Astrocyte of the spinal cord (primary cell): ENCODE measurements at regions not wholly inside any gene's neighbourhood (a gene's known extent, or its start where the extent isn't known, plus 50 kb on each side); places are given as distances from the start of the nearest gene placed in this dataset.

Source experiments
- DNase-seq: peaks from one replicate; pipeline ENCODE4 v3.0.0; 2011; ENCODE audit warnings: low read depth, low spot score
- H3K4me3 ChIP-seq: 2 replicates; pipeline ENCODE4 v1.5.1; 2011; ENCODE audit warnings: low read depth, mild to moderate bottlenecking, low read length, moderate library complexity
- CTCF ChIP-seq: IDR thresholded peaks from 2 replicates; pipeline ENCODE4 v1.5.1; 2012; ENCODE audit warnings: low read depth, mild to moderate bottlenecking, low read length, inconsistent platforms
- in situ Hi-C: cut with HindIII; loops from 2 replicates; pipeline ENCODE4 v1.10.0; 2017; ENCODE audit warnings: low sequenced_read_pairs

- in situ Hi-C loops, result no loop called here
- TF ChIP-seq CTCF, result no peak
- no peak for DNase-seq
These were observed 70.7 kb upstream of the CCN6 start for GRCh38 chr6:111983193-111983592.

GRCh38 chr6:111984081-111984480, 69.8 kb upstream of the CCN6 start:
- no peak overlapping the region for H3K4me3 ChIP-seq
- no peak for DNase-seq
- in situ Hi-C loops, result no loop called here
- no peak for TF ChIP-seq CTCF

More at GRCh38 chr6:111983193-111983592, 70.7 kb upstream of the CCN6 start:
- no peak overlapping the region for H3K4me3 ChIP-seq

- TF ChIP-seq CTCF, result no peak
- no peak for DNase-seq
- in situ Hi-C loops, result no loop called here
- H3K4me3 ChIP-seq, result no peak overlapping the region
These were observed 69.2 kb upstream of the CCN6 start for GRCh38 chr6:111984516-111985201.

- in situ Hi-C loops, result no loop called here
- peak; percentile 93 for DNase-seq
- no peak for TF ChIP-seq CTCF
- H3K4me3 ChIP-seq, result no peak overlapping the region
These were observed 68.6 kb upstream of the CCN6 start for GRCh38 chr6:111985202-111985731.

- no peak for DNase-seq
- in situ Hi-C loops, result no loop called here
- H3K4me3 ChIP-seq, result no peak overlapping the region
- TF ChIP-seq CTCF, result no peak
These were observed 67.3 kb upstream of the CCN6 start for GRCh38 chr6:111986651-111987050.

GRCh38 chr6:111987295-111987694, 66.6 kb upstream of the CCN6 start:
- in situ Hi-C loops, result no loop called here
- no peak for TF ChIP-seq CTCF
- H3K4me3 ChIP-seq, result no peak overlapping the region
- peak; percentile 8 for DNase-seq
